Breast epithelium (tissue), 4 donors: ENCODE measurements at regions not wholly inside any gene's neighbourhood (a gene's known extent, or its start where the extent isn't known, plus 50 kb on each side); places are given as distances from the start of the nearest gene placed in this dataset.

ENCODE experiments used
- DNase-seq, 2 donors: peaks; one replicate each; pipeline ENCODE4 v3.0.0-alpha.2; 2019; ENCODE audit warnings: low spot score in 2 of 2
- H3K27ac ChIP-seq, 2 donors: fragments of 200-600 bp; sonication (generic) in 1 of 2; one replicate each; pipeline ENCODE4 v1.5.1; 2016 to 2019; ENCODE audit warnings: mild to moderate bottlenecking in 1 of 2
- H3K27me3 ChIP-seq, 2 donors: fragments of 200-600 bp; sonication (generic) in 1 of 2; one replicate each; pipeline versions ENCODE4 v1.5.1 to v1.6.0; 2017 to 2019; ENCODE audit warnings: control low read depth in 1 of 2, mild to moderate bottlenecking in 1 of 2
- H3K36me3 ChIP-seq: fragments of 200-600 bp; one replicate; pipeline ENCODE4 v1.5.1; 2019
- H3K4me1 ChIP-seq, 2 donors: fragments of 200-600 bp; sonication (generic); one replicate each; pipeline ENCODE4 v1.5.1; 2016 to 2019; ENCODE audit warnings: control low read depth in 1 of 2
- H3K4me3 ChIP-seq, 3 donors: fragments of 200-600 bp; sonication (generic); 1 replicate in 2 of 3; 2 replicates in 1 of 3; pipeline ENCODE4 v1.5.1; 2016 to 2019; ENCODE audit warnings: mild to moderate bottlenecking in 3 of 3, moderate library complexity in 2 of 3
- H3K9me3 ChIP-seq, 2 donors: fragments of 200-600 bp; sonication (generic) in 1 of 2; one replicate each; pipeline ENCODE4 v1.5.1; 2016 to 2019; ENCODE audit warnings: control low read depth in 1 of 2
- POLR2A ChIP-seq: fragments of 450-650 bp; IDR thresholded peaks from one replicate; pipeline ENCODE4 v1.6.1; 2016; ENCODE audit warnings: antibody characterized with exemption, mild to moderate bottlenecking, moderate library complexity
- POLR2AphosphoS5 ChIP-seq, 3 donors: sonication (generic); formaldehyde crosslinking; IDR thresholded peaks; one replicate each; pipeline ENCODE4 v1.6.1; 2017; ENCODE audit warnings: antibody characterized with exemption in 3 of 3
- intact Hi-C: fragments of 100-400 bp; cut with DNase I; formaldehyde crosslinking; loops from one replicate; pipeline ENCODE4 v1.15.1; 2023; ENCODE audit warnings: low total_unique reads
- TF ChIP-seq, protein P1 (sequence below), 3 donors: fragments of 450-650 bp; IDR thresholded peaks; one replicate each; pipeline ENCODE4 v1.5.1; 2016 to 2017; ENCODE audit warnings: antibody characterized with exemption in 3 of 3, mild to moderate bottlenecking in 3 of 3, moderate library complexity in 3 of 3

DNA sequence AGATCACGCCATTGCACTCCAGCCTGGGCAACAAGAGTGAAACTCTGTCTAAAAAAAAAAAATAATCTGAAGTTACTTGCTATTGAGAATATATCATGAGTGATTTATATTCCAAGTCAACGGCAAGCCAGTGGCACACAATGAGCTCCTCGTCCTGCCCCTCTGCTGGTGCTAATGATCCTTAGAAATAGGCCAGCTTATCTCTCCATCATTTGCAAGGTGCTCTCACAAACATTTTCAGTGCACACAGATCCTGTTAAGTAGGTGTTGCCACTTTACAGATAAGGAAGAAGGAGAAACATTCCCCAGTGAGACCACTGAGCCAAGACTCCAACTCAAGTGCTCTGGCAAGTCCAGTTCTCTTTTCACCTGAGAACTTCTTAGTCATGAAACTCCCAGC lies 91.3 kb upstream of the GPR45 start:
- Histone ChIP-seq H3K4me1 (no peaks in the 10 kb centered on the region), H3K4me3 (no peak overlapping the region), H3K27me3 (peaks cover 0 to 15% of the 10 kb centered on the region in 2 donors), H3K27ac (no peak overlapping the region), H3K9me3 (no peaks in the 10 kb centered on the region), H3K36me3 (no peaks in the 10 kb centered on the region)
- TF ChIP-seq, protein P1, sequence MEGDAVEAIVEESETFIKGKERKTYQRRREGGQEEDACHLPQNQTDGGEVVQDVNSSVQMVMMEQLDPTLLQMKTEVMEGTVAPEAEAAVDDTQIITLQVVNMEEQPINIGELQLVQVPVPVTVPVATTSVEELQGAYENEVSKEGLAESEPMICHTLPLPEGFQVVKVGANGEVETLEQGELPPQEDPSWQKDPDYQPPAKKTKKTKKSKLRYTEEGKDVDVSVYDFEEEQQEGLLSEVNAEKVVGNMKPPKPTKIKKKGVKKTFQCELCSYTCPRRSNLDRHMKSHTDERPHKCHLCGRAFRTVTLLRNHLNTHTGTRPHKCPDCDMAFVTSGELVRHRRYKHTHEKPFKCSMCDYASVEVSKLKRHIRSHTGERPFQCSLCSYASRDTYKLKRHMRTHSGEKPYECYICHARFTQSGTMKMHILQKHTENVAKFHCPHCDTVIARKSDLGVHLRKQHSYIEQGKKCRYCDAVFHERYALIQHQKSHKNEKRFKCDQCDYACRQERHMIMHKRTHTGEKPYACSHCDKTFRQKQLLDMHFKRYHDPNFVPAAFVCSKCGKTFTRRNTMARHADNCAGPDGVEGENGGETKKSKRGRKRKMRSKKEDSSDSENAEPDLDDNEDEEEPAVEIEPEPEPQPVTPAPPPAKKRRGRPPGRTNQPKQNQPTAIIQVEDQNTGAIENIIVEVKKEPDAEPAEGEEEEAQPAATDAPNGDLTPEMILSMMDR (IDR thresholded peaks at IDR 0.05): no peak
- TF ChIP-seq POLR2A (no peak), POLR2AphosphoS5 (IDR thresholded peaks at IDR 0.05) (no peak)
- intact Hi-C loops: no loop called here
- DNase-seq: no peak

DNA sequence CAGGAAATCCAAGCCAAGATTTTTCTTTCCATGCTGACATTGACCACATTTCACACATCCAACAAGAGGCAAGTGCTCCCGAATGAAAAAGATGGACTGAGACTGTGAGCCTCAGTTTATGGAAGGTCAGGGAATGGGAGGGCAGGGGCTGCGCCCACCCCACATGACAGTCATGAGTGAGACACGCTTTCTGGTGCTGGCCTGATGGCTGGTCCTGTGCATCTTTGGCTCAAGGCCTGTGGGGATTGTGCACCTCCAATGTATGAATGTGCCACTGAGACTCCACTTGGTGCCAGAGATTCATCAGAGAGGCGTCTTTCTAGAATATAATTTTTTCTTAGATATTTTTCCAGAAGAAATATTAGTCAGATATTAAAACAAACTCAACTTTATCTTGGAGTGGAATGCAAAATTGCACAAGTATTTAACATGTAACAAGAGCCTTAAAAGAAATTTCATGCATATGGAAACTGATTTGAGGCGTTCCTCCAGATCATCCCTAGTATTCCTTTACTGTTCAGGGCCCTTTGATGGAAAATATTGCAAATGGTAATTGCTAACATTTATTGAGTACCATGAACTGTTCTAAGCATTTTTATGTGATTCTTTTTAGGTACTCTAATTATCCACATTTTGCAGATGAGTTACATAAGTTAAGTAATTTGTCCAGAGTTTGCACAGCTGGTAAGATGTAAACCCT lies 87.3 kb upstream of the GPR45 start:
- no peaks in the 10 kb centered on the region for H3K27me3 ChIP-seq
- no peak overlapping the region for H3K27ac ChIP-seq
- intact Hi-C loops: no loop called here
- TF ChIP-seq, protein P1 (IDR thresholded peaks at IDR 0.05): no peak
- TF ChIP-seq POLR2AphosphoS5 (IDR thresholded peaks at IDR 0.05) (no peak), POLR2A (no peak)
- no peak overlapping the region for H3K4me3 ChIP-seq
- H3K36me3 ChIP-seq: no peaks in the 10 kb centered on the region
- H3K4me1 ChIP-seq: no peaks in the 10 kb centered on the region
- no peak for DNase-seq
- no peaks in the 10 kb centered on the region for H3K9me3 ChIP-seq

DNA sequence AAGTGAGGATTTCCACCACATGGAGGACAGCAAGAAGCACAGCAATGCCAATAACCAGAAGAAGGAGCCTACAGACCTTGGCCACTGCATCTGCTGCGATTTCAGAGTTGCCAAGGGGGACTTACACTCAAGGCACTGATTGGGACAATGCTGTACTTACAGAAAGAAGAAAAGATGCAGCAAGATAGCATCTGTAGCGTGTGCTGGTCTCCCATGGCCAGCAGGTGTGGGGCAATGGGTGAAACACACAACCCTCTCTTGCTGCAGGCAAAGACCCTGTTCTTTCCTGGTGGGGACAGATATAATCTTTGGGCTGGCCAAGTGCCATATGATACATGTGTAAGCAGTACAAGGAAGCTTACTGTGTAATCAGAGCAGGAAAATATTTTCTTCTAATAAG lies 85.4 kb upstream of the GPR45 start:
- no peak overlapping the region for H3K27ac ChIP-seq
- H3K4me3 ChIP-seq: no peak overlapping the region
- H3K4me1 ChIP-seq: no peaks in the 10 kb centered on the region
- TF ChIP-seq POLR2A: no peak
- TF ChIP-seq, protein P1 (IDR thresholded peaks at IDR 0.05): no peak
- TF ChIP-seq POLR2AphosphoS5 (IDR thresholded peaks at IDR 0.05): no peak
- intact Hi-C loops: no loop called here
- H3K36me3 ChIP-seq: no peaks in the 10 kb centered on the region
- no peaks in the 10 kb centered on the region for H3K9me3 ChIP-seq
- no peak for DNase-seq
- H3K27me3 ChIP-seq: no peaks in the 10 kb centered on the region

DNA sequence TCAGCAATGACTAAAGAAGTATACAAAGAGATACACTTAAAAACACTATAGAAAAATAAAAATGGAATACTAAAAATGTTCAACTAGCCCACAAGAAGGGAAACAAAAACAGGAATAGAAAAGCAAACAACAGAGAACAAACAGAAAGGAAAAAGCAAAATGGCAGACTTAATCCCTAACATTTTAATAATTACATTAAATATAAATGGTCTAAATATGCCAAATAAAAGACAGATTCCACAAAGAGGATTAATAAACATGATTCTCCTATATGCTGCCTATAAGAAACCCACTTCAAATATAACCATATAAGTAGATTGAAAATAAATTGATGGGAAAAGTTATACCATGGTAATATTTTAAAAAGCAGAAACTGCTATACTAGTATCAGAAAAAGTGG lies 83.5 kb upstream of the GPR45 start:
- TF ChIP-seq POLR2AphosphoS5 (IDR thresholded peaks at IDR 0.05): no peak
- TF ChIP-seq, protein P1 (IDR thresholded peaks at IDR 0.05): no peak
- no peak for TF ChIP-seq POLR2A
- H3K4me1 ChIP-seq: no peaks in the 10 kb centered on the region
- H3K36me3 ChIP-seq: no peaks in the 10 kb centered on the region
- no peak for DNase-seq
- intact Hi-C loops: no loop called here
- peaks cover 0 to 6% of the 10 kb centered on the region in 2 donors for H3K9me3 ChIP-seq
- H3K4me3 ChIP-seq: no peak overlapping the region
- H3K27ac ChIP-seq: no peak overlapping the region
- no peaks in the 10 kb centered on the region for H3K27me3 ChIP-seq

- Histone ChIP-seq H3K36me3 (no peaks in the 10 kb centered on the region), H3K4me3 (no peak overlapping the region), H3K4me1 (no peaks in the 10 kb centered on the region), H3K27me3 (no peaks in the 10 kb centered on the region), H3K27ac (no peak overlapping the region), H3K9me3 (peaks cover 0 to 7% of the 10 kb centered on the region in 2 donors)
- TF ChIP-seq, protein P1 (IDR thresholded peaks at IDR 0.05): no peak
- TF ChIP-seq POLR2A: no peak
- TF ChIP-seq POLR2AphosphoS5 (IDR thresholded peaks at IDR 0.05): no peak
- no peak for DNase-seq
- intact Hi-C loops: no loop called here
These were observed 74.9 kb upstream of the GPR45 start for GRCh38 chr2:105166688-105167087.
